ENCODE measurements at regions not wholly inside any gene's neighbourhood (a gene's known extent, or its start where the extent isn't known, plus 50 kb on each side); places are given as distances from the start of the nearest gene placed in this dataset.

DNA sequence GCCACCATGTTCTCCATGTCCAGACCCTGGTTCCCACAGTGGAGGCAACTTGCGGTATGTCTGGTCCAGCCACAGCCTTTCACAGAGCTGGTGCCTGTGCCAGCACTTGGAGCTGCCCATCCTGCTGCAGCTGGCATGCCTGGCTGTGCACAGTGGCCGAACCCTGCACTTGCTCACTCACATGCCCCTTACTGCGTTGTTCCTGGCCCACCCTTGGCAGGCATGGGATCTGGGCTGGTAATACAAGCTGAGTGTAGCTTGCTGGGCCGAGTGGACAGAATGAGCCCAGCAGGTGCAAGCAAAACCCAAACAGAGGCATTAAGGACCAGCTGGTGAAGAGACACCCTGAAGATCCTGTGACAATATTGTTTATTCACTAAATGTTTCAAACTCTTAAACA lies 583.9 kb upstream of the SLITRK6 start:
- no peak for TF ChIP-seq POLR2A (IDR thresholded peaks at IDR 0.05)
- TF ChIP-seq, protein P1, sequence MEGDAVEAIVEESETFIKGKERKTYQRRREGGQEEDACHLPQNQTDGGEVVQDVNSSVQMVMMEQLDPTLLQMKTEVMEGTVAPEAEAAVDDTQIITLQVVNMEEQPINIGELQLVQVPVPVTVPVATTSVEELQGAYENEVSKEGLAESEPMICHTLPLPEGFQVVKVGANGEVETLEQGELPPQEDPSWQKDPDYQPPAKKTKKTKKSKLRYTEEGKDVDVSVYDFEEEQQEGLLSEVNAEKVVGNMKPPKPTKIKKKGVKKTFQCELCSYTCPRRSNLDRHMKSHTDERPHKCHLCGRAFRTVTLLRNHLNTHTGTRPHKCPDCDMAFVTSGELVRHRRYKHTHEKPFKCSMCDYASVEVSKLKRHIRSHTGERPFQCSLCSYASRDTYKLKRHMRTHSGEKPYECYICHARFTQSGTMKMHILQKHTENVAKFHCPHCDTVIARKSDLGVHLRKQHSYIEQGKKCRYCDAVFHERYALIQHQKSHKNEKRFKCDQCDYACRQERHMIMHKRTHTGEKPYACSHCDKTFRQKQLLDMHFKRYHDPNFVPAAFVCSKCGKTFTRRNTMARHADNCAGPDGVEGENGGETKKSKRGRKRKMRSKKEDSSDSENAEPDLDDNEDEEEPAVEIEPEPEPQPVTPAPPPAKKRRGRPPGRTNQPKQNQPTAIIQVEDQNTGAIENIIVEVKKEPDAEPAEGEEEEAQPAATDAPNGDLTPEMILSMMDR (IDR thresholded peaks at IDR 0.05), result no peak
